Lung (tissue), 11 donors: ENCODE measurements at regions not wholly inside any gene's neighbourhood (a gene's known extent, or its start where the extent isn't known, plus 50 kb on each side); places are given as distances from the start of the nearest gene placed in this dataset.

Experiments used
- ATAC-seq: fragments of 200-7000 bp; cut with Tn5 transposase; one replicate; pipeline ENCODE4 v1.9.1; 2020; ENCODE audit warnings: moderate number of reproducible peaks; ENCODE audit not compliant: insufficient read depth, low FRiP score
- DNase-seq, 3 donors: peaks; one replicate each; pipeline ENCODE4 v3.0.0-alpha.2; 2013 to 2017
- H3K27ac ChIP-seq, 2 donors: one replicate each; pipeline ENCODE4 v1.5.1; 2013; ENCODE audit warnings: mild to moderate bottlenecking in 2 of 2, moderate library complexity in 2 of 2, control low read depth in 1 of 2, inconsistent platforms in 1 of 2, low read depth in 1 of 2, low read length in 1 of 2
- H3K27me3 ChIP-seq, 3 donors: one replicate each; pipeline ENCODE4 v1.5.1; 2013; ENCODE audit warnings: low read length in 2 of 3; ENCODE audit not compliant: control insufficient read depth in 3 of 3, insufficient read depth in 3 of 3
- H3K36me3 ChIP-seq, 4 donors: one replicate each; pipeline ENCODE4 v1.5.1; 2013; ENCODE audit warnings: low read length in 4 of 4, mild to moderate bottlenecking in 1 of 4, moderate library complexity in 1 of 4; ENCODE audit not compliant: control insufficient read depth in 4 of 4, insufficient read depth in 4 of 4
- H3K4me1 ChIP-seq, 5 donors: one replicate each; pipeline ENCODE4 v1.5.1; 2013; ENCODE audit warnings: low read length in 5 of 5, mild to moderate bottlenecking in 2 of 5, moderate library complexity in 1 of 5; ENCODE audit not compliant: control insufficient read depth in 5 of 5, insufficient read depth in 5 of 5
- H3K4me3 ChIP-seq: one replicate; pipeline ENCODE4 v1.5.1; 2013; ENCODE audit warnings: mild to moderate bottlenecking, control low read depth, moderate library complexity
- H3K9ac ChIP-seq, 2 donors: one replicate each; pipeline ENCODE4 v1.5.1; 2013; ENCODE audit warnings: low read length in 2 of 2, control low read depth in 1 of 2; ENCODE audit not compliant: insufficient read depth in 1 of 2
- H3K9me3 ChIP-seq, 4 donors: one replicate each; pipeline ENCODE4 v1.5.1; 2013; ENCODE audit warnings: low read length in 3 of 4, mild to moderate bottlenecking in 1 of 4, moderate library complexity in 1 of 4; ENCODE audit not compliant: control insufficient read depth in 4 of 4, insufficient read depth in 3 of 4
- CTCF ChIP-seq: IDR thresholded peaks from 2 replicates; pipeline ENCODE4 v1.5.1; 2012; ENCODE audit warnings: mild to moderate bottlenecking; ENCODE audit errors: control extremely low read depth, extremely low read depth
- WGBS, 2 donors: extraction: QIAGEN DNeasy Blood & Tissue Kit; methylation state at CpG; one replicate each; pipeline ENCODE4 v1.1.7; 2013; 5-methylcytosine and 5-hydroxymethylcytosine counted together
- donor health status: control.
- donor health status: control.
- donor health status: Bipolar disorder and iron deficiency.
- donor health status: healthy.
- donor health status: DM: yes; HTN: yes; CAD: no.

DNA sequence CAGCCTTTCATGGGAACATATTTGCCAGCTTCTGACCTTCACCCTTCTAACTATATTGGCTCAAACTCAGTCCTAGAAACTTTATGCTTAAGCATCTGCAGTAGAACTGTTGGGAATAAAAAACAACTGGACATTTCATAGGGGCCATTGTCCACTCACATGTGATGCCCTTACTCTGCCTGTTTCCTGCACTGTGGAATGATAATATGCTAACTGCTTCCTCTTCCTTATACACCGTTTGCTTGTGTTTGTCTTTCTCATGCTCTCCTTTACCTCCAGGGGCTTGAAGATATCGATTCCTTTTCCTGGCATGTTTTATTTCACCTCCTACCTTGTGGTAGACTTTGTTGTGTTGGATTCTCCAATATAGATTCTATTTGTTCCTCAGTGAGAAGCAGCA, 333.0 kb upstream of the DDI1 start:
- no peaks in the 10 kb centered on the region for H3K27me3 ChIP-seq
- no peak overlapping the region for H3K4me3 ChIP-seq
- H3K27ac ChIP-seq = no peak overlapping the region
- ATAC-seq (no peak), DNase-seq (no peak)
- no peak overlapping the region for H3K9ac ChIP-seq
- no peaks in the 10 kb centered on the region for H3K9me3 ChIP-seq
- TF ChIP-seq CTCF = no peak
- 31 to 45% methylated on average over 2 of the region's 2 CpGs for WGBS, 2 donors
- no peaks in the 10 kb centered on the region for H3K36me3 ChIP-seq
- peaks cover 0 to 3% (median 0%) of the 10 kb centered on the region in 5 donors for H3K4me1 ChIP-seq

- no peak for ATAC-seq
- no peak overlapping the region for H3K4me3 ChIP-seq
Observed at GRCh38 chr11:103703954-103704353, 332.5 kb upstream of the DDI1 start.

DNA sequence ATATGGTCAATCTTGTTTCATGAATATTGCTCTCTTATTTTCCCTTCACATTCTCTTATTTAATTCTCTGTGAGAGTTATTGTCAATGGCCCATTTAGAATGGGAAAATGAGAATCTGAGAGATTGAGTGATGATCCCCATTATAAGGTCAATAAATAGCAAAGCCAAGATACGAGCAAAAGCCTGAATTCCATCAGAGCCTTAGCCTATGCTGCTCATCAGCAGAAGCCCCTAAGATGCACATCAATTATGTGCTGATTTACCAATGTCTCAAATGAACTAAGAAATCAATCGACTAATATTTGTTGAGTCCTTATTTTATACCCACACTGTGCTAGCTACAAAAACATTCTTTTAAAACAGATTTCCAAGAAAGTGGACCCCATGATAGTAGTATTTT, 330.8 kb upstream of the DDI1 start:
- DNase-seq (no peak), ATAC-seq (no peak)
- H3K36me3 ChIP-seq = no peaks in the 10 kb centered on the region
- H3K4me1 ChIP-seq = peaks cover 0 to 3% (median 0%) of the 10 kb centered on the region in 5 donors
- 87 to 91% methylated on average over 2 of the region's 2 CpGs for WGBS, 2 donors
- no peaks in the 10 kb centered on the region for H3K9me3 ChIP-seq
- no peak for TF ChIP-seq CTCF
- H3K4me3 ChIP-seq = no peak overlapping the region
- no peak overlapping the region for H3K9ac ChIP-seq
- H3K27me3 ChIP-seq = no peaks in the 10 kb centered on the region
- no peak overlapping the region for H3K27ac ChIP-seq

More at GRCh38 chr11:103703954-103704353, 332.5 kb upstream of the DDI1 start:
- no peaks in the 10 kb centered on the region for H3K36me3 ChIP-seq
- peaks cover 0 to 3% (median 0%) of the 10 kb centered on the region in 5 donors for H3K4me1 ChIP-seq
- no peak for TF ChIP-seq CTCF
- H3K9ac ChIP-seq = no peak overlapping the region
- WGBS, 2 donors = 77 to 93% methylated on average over 6 of the region's 6 CpGs
- DNase-seq = no peak
- H3K9me3 ChIP-seq = no peaks in the 10 kb centered on the region
- no peak overlapping the region for H3K27ac ChIP-seq
- H3K27me3 ChIP-seq = no peaks in the 10 kb centered on the region

- H3K9me3 ChIP-seq = no peaks in the 10 kb centered on the region
- no peak for TF ChIP-seq CTCF
- H3K4me3 ChIP-seq = no peak overlapping the region
- no peaks in the 10 kb centered on the region for H3K36me3 ChIP-seq
- WGBS, 2 donors = 38 to 49% methylated on average over 2 of the region's 2 CpGs
- no peak overlapping the region for H3K27ac ChIP-seq
- no peak for DNase-seq
- H3K27me3 ChIP-seq = no peaks in the 10 kb centered on the region
- no peak overlapping the region for H3K9ac ChIP-seq
- no peaks in the 10 kb centered on the region for H3K4me1 ChIP-seq
- ATAC-seq = no peak
Observed at GRCh38 chr11:103709371-103709770, 327.1 kb upstream of the DDI1 start.
